GM21526 (cell line): ENCODE measurements at regions not wholly inside any gene's neighbourhood (a gene's known extent, or its start where the extent isn't known, plus 50 kb on each side); places are given as distances from the start of the nearest gene placed in this dataset.

Source experiments
- ATAC-seq: cut with Tn5 transposase; IDR thresholded peaks from one replicate; pipeline ENCODE4 v1.9.1; 2021; ENCODE audit warnings: moderate library complexity; ENCODE audit not compliant: unreplicated experiment, low FRiP score

GRCh38 chr14:101331661-101332169 is 229.6 kb upstream of the DIO3 start:
- ATAC-seq: no peak

DNA sequence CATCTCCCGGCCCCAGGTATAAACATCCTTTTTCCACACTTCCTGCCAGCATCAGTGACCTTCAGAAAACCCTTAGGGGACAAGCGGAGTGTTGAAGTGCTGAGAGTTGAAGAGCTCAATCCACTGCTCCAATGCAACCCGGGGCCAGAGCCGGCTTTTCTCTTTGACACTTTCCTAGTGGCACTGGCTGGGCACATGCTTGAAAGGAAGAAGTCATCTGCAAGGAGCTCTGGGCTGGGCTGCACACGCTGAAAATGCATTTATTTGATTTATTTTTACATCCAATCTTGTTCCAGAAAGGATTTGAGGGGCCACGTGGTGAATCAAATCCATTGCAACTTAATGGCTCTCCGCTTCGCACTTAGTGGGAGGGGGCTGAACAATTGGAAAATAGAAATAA is 229.0 kb upstream of the DIO3 start:
- ATAC-seq: no peak

DNA sequence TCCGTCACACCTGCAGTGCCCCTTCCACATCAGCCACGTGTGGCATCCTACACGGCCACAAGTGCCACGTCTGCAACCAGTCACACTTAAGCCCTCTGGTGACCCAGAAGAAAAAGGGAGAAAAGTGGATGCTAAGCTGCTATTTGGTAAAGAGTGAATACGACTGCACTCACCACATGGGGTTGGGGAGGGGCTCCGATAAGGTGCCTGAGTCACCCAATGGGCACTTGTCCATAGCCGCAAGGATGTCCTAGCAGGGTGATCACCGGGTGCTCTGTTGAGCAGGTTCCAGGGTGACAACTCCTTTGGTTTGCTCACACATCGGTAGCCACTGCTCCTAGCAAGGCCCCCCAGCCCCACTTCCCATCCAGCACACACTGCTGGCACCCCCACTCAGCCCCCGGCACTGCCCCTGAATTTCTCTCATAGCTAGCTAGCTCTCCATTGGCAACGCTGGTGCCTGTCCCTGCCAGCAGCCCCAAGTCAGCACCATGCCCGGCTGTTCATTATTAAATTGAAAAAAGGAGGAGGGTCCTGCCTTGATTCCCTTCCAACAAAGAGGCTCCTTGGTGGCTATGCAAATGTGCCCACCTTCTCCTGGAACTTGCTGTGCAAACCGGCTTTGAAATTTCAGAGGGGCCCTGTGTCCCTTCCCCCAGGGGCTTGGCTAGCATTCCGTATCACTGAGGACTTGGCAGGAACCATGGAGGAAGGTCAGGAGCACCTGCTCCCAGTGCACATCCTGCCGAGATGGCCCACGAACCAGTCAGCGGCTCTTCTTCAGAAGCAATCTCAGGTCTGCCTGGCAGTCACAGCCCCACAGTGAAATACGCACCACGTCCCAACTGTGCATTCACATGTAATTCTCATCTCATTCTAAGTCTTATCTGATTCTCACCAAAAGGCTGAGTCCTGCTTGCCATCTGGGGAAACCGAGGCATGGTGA is 227.7 kb upstream of the DIO3 start:
- ATAC-seq: no peak

DNA sequence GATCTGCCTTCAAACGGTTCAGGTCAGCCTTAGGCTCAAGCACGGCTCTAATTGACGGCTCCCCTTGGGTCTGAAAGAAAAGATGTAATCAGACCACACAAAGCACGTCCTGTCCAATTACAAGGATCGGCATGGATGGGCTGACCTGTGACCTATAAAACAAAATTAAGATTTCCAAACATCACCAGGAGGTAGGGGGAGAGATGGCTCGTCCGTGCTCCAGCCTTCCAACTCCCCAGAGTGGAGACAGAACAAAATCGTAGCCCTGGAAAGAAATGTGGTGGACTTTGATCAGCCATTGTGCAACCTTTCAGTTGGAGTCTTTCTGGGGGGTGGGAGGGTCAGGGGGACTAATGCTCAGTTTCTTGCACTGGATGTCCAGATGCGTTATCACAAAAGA is 226.6 kb upstream of the DIO3 start:
- ATAC-seq: no peak

DNA sequence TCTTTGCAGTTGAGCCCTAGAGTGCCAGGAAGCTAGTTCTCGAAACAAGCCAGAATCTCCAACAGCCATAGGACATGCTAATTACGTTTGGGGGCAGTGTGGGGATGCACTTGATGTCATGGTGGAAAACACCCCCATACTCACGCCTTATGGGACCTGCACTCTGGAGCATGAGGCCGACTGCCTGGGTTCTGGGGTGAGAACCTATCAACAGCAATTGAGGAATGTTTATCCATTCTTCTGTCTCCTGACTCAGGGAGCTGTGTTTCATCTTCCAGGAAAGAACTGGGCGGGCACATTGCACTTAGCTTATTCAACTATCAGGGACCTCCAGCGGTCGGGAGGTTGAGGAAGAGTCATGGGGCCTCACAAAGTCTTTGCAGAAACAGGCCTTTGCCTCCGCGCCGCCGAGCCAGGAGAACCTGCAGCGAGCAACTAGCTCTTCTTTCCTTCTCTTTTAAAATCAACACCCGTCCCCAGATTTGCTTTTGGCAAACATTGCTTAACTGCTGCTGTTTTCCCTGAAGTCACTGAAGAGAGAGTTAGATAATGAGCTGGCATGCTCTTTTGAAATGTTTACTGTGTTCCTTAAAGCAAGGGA is 226.1 kb upstream of the DIO3 start:
- no peak for ATAC-seq

DNA sequence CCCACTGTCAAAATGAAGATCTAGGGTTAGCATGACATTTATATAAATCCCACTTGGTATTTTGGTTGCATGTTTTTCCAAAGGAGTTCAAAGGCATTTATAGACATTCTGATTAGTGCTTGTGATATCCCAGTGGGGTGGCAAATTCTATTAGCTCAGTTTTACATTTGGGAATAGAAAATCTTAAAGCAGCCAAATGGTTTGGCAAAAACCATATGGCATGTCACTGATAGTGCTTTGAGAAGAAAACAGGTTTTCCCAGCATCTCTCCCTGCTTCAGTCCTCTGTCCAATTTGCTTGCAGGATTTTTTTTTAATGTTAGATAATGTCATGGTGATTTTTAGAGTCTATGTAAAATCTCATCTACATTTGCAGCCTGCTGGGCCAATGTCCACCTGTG is 225.1 kb upstream of the DIO3 start:
- ATAC-seq: no peak

DNA sequence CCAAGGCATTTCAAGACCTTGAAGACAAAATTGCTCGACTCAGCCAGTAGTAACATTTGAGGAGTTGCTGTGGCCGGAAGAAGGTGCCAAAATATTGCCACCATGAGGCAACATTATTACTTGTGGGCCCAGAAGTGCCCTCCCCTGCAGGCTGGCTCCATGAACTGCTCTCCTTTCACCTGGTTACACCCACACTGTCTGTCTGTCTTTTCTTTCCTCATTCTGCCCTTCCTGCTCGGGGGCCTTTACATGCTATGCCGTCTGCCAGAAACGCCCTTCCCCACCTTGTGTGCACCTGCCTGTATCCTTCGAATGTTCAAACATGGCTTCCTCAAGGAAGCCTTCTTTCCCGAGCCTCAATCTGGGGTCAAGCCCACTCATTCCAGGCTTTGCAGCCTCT is 224.2 kb upstream of the DIO3 start:
- ATAC-seq: no peak

GRCh38 chr14:101340556-101340955 is 220.7 kb upstream of the DIO3 start:
- no peak for ATAC-seq

- ATAC-seq: no peak
Measured at GRCh38 chr14:101347893-101348777, 213.2 kb upstream of the DIO3 start.

GRCh38 chr14:101349108-101349507 is 212.2 kb upstream of the DIO3 start:
- ATAC-seq: no peak

DNA sequence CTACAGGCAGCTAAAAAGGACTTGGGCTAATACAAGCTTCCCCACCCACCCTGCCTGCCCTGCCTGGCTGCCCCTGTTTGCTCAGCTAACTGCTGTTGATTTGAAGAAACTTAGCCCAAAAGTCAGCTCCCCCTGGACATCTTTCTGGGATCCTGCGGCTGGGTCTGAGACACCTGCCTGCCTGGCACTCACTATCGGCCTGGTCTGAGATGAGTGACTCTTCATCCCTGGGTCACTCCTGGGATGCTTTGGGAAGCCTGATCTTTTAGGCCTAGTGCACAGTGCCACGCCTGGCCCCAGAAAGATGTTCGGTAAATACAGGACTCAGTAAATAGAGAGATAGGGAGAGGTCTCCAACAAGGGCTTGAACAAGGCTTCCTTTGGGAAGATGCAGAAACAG is 211.3 kb upstream of the DIO3 start:
- ATAC-seq: no peak

GRCh38 chr14:101350691-101351090 is 210.6 kb upstream of the DIO3 start:
- no peak for ATAC-seq

DNA sequence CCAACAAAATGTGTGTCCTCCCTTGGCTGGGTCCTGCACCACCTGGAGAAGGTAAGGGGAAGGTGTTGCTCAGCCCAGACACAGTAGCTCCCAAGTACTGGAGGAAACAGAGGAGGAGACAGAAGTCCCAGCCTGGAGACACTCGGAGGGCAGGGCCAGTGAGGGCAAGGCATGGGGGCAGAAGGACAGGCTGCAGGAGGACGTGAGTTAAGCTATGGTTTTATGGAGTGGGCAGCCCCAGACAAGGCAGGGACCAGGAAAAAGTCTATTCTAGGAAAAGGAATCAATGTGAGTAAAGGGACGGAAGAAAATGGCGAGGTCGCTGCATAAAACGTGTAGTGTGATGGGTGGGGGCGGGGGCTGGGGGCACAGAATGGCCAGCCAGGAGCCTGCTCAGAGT is 210.1 kb upstream of the DIO3 start:
- ATAC-seq: no peak

GRCh38 chr14:101351769-101352168 is 209.5 kb upstream of the DIO3 start:
- ATAC-seq: no peak

DNA sequence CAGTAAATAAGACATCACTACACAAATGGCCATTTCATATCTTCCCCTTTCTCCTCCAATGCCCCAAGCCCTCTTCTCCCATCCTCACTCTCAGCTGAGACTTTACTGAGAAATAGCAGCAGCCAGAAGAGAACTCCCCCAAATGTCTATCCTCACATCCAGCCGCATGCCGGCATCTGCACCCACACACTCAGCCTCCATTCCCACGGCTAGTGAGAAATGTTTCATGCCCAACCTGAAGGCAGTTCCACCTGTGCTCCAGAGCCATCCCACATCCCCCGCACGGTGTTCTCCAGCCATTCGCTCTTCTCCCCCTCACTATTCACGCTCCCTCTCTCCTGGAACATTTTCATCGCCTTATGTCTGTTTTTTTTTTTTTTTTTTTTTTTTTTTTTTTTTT is 208.7 kb upstream of the DIO3 start:
- ATAC-seq: no peak

GRCh38 chr14:101353422-101353821 is 207.9 kb upstream of the DIO3 start:
- ATAC-seq: no peak

- no peak for ATAC-seq
Measured at GRCh38 chr14:101354726-101355125, 206.6 kb upstream of the DIO3 start.

DNA sequence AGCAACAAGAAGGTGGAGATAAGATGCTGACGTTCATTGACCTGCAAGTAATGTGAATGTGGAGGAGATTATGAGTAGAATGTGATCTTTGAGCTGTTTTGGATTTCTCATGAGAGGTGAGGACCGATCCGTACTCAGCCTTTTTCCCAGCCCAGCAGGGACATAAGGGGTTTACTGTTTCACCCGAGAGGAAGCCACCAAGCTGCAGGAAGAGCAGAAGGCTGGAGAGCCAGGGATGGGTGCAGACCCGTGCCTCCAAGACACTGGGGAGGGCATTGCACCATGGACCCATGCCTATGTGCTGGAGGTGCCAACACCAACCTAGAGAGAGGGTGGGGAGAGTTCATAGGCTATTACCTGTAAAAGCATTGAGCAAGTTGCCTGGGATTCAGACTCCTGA is 206.0 kb upstream of the DIO3 start:
- ATAC-seq: no peak

DNA sequence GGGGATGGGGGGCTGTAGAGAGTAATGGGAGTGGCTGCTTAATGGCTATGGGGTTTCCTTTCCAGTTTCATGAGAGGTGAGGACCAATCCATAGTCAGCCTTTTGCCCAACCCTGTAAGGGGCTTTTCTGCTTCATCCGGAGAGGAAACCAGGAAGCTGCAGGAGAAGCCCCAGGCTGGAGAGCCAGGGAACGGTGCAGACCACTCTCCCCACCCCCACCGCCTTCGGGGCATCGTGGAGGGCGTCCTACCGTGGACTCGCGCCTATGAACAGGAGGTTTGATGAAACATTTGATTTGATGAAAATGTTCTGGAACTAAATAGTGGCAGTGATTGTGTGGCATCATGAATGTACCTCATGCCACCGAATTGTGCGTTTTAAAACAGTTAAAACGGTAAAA is 204.3 kb upstream of the DIO3 start:
- no peak for ATAC-seq

- no peak for ATAC-seq
Measured at GRCh38 chr14:101357559-101358319, 203.6 kb upstream of the DIO3 start.
